ENCODE measurements at regions not wholly inside any gene's neighbourhood (a gene's known extent, or its start where the extent isn't known, plus 50 kb on each side); places are given as distances from the start of the nearest gene placed in this dataset.

GRCh38 chr6:8589941-8590729, 154.8 kb upstream of the SLC35B3 start:
- Histone ChIP-seq H3K27ac (no peak overlapping the region), H3K4me3 (no peak overlapping the region), H3K9me3 (peaks cover 0 to 18% of the 10 kb centered on the region in 2 donors), H3K36me3 (no peaks in the 10 kb centered on the region), H3K27me3 (no peaks in the 10 kb centered on the region), H3K4me1 (no peaks in the 10 kb centered on the region)
- no peak for TF ChIP-seq CTCF (IDR thresholded peaks at IDR 0.05)
- no peak for DNase-seq (ENCODE audit: low spot score in 2 of 2)
- intact Hi-C loops (cut with DNase I), result no loop called here

GRCh38 chr6:8588176-8588575, 152.8 kb upstream of the SLC35B3 start:
- H3K9me3 ChIP-seq, result peaks cover 0 to 18% of the 10 kb centered on the region in 2 donors
- no peaks in the 10 kb centered on the region for H3K27me3 ChIP-seq
- no peaks in the 10 kb centered on the region for H3K36me3 ChIP-seq
- no peak for DNase-seq (ENCODE audit: low spot score in 2 of 2)
- H3K27ac ChIP-seq, result no peak overlapping the region
- no peaks in the 10 kb centered on the region for H3K4me1 ChIP-seq
- H3K4me3 ChIP-seq, result no peak overlapping the region
- no peak for TF ChIP-seq CTCF (IDR thresholded peaks at IDR 0.05)
- intact Hi-C loops (cut with DNase I), result no loop called here

GRCh38 chr6:8583291-8583690, 147.9 kb upstream of the SLC35B3 start:
- Histone ChIP-seq H3K4me3 (no peak overlapping the region), H3K9me3 (peaks cover 0 to 7% of the 10 kb centered on the region in 2 donors), H3K36me3 (no peaks in the 10 kb centered on the region), H3K27ac (no peak overlapping the region), H3K4me1 (no peaks in the 10 kb centered on the region), H3K27me3 (no peaks in the 10 kb centered on the region)
- intact Hi-C loops (cut with DNase I), result no loop called here
- TF ChIP-seq CTCF (IDR thresholded peaks at IDR 0.05), result no peak
- DNase-seq (ENCODE audit: low spot score in 2 of 2), result no peak

GRCh38 chr6:8579372-8579771, 144.0 kb upstream of the SLC35B3 start:
- Histone ChIP-seq H3K27me3 (no peaks in the 10 kb centered on the region), H3K9me3 (no peaks in the 10 kb centered on the region), H3K36me3 (no peaks in the 10 kb centered on the region), H3K4me3 (no peak overlapping the region), H3K27ac (no peak overlapping the region), H3K4me1 (no peaks in the 10 kb centered on the region)
- intact Hi-C loops (cut with DNase I), result no loop called here
- TF ChIP-seq CTCF (IDR thresholded peaks at IDR 0.05), result no peak
- no peak for DNase-seq (ENCODE audit: low spot score in 2 of 2)

- no peak for DNase-seq (ENCODE audit: low spot score in 2 of 2)
- intact Hi-C loops (cut with DNase I), result no loop called here
- Histone ChIP-seq H3K36me3 (no peaks in the 10 kb centered on the region), H3K27ac (no peak overlapping the region), H3K4me3 (no peak overlapping the region), H3K9me3 (no peaks in the 10 kb centered on the region), H3K4me1 (no peaks in the 10 kb centered on the region), H3K27me3 (no peaks in the 10 kb centered on the region)
- TF ChIP-seq CTCF (IDR thresholded peaks at IDR 0.05), result no peak
Observed at GRCh38 chr6:8578006-8578405, 142.7 kb upstream of the SLC35B3 start.

Measured in ascending aorta (tissue), 2 donors.